K562 (cell line): ENCODE measurements at regions not wholly inside any gene's neighbourhood (a gene's known extent, or its start where the extent isn't known, plus 50 kb on each side); places are given as distances from the start of the nearest gene placed in this dataset.

Experiments
- ATAC-seq: fragments of 200-7000 bp; cut with Tn5 transposase; 3 replicates; pipeline ENCODE4 v1.9.1; 2020; ENCODE audit warnings: moderate library complexity
- BruUV-seq: library from RNA; stranded (reverse); fragments of 400-500 nt; replicated peaks from 2 replicates; lab custom pipeline; 2021; lab: Mats Ljungman, UMichigan
- CTCF ChIA-PET: fragments of 300-600 bp; formaldehyde crosslinking; extraction: SDS; loops from one replicate; lab custom pipeline; 2021; ENCODE audit warnings: low intra/inter-chr PET ratio; lab: Yijun Ruan, JAX
- POLR2A ChIA-PET: fragments of 300-600, 350-650 bp; sonication (Branson Sonifier 250); formaldehyde crosslinking; extraction: SDS; loops from one replicate; lab custom pipeline; 2021; ENCODE audit warnings: antibody characterized with exemption, inconsistent platforms; lab: Yijun Ruan, JAX
- DNase-seq, 4 experiments: peaks; one replicate each; pipeline versions ENCODE4 v3.0.0 to v3.0.0-alpha.2; 2011 to 2018; ENCODE audit warnings: low spot score in 3 of 4, mixed read lengths in 3 of 4; ENCODE audit errors: extremely low read depth in 1 of 4
- FAIRE-seq: peaks from 2 replicates; lab custom pipeline; 2011; peaks lifted over from hg19 to GRCh38; lab: Jason Lieb, UNC
- H2AFZ ChIP-seq: 2 replicates; pipeline ENCODE4 v1.6.0; 2011; ENCODE audit warnings: low read depth, low read length, control low read depth, inconsistent platforms
- H3K27ac ChIP-seq: fragments of 200-600 bp; 3 replicates; pipeline ENCODE4 v1.8.0; 2011; ENCODE audit warnings: low read depth, mild to moderate bottlenecking, control low read depth, inconsistent platforms, low read length, moderate library complexity, mixed read lengths; ENCODE audit errors: extremely low read depth
- H3K27me3 ChIP-seq, 2 experiments: fragments of 300-600 bp in 1 of 2; 2 replicates in 1 of 2; 3 replicates in 1 of 2; pipeline versions ENCODE4 v1.6.0 to v1.8.0; 2011; ENCODE audit warnings: inconsistent platforms in 2 of 2, low read length in 2 of 2, mild to moderate bottlenecking in 1 of 2, mixed read lengths in 1 of 2, moderate library complexity in 1 of 2; ENCODE audit not compliant: control insufficient read depth in 2 of 2, insufficient read depth in 2 of 2
- H3K36me3 ChIP-seq: fragments of 300-600 bp; 3 replicates; pipeline ENCODE4 v1.8.0; 2011; ENCODE audit warnings: mild to moderate bottlenecking, low read length, inconsistent platforms; ENCODE audit not compliant: control insufficient read depth, insufficient read depth
- H3K4me1 ChIP-seq, 2 experiments: fragments of 200-600 bp in 1 of 2; replicated peaks in 1 of 2; 2 replicates in 1 of 2; 3 replicates in 1 of 2; pipeline versions ENCODE4 v1.5.1 to v1.8.0; 2011; ENCODE audit warnings: inconsistent platforms in 2 of 2, low read length in 2 of 2, mild to moderate bottlenecking in 1 of 2, mixed read lengths in 1 of 2, moderate library complexity in 1 of 2; ENCODE audit not compliant: control insufficient read depth in 2 of 2, insufficient read depth in 2 of 2
- H3K4me2 ChIP-seq: 2 replicates; pipeline ENCODE4 v1.6.1; 2011; ENCODE audit warnings: low read length, control low read depth, inconsistent platforms, mixed read lengths; ENCODE audit not compliant: insufficient read depth
- H3K4me3 ChIP-seq: fragments of 200-600 bp; sonication (generic), shearing (Covaris generic); 2 replicates; pipeline ENCODE4 v1.5.1; 2016; ENCODE audit warnings: control low read depth, inconsistent platforms
- H3K79me2 ChIP-seq: fragments of 200-600 bp; 3 replicates; pipeline ENCODE4 v1.8.0; 2011; ENCODE audit warnings: low read length, inconsistent platforms; ENCODE audit not compliant: control insufficient read depth, insufficient read depth
- H3K9ac ChIP-seq, 2 experiments: 2 replicates each; pipeline versions ENCODE4 v1.6.0 to v1.6.1; 2011; ENCODE audit warnings: low read depth in 2 of 2, low read length in 2 of 2, control low read depth in 1 of 2, inconsistent platforms in 1 of 2, mild to moderate bottlenecking in 1 of 2, mixed read lengths in 1 of 2; ENCODE audit not compliant: insufficient read depth in 1 of 2
- H3K9me1 ChIP-seq: one replicate; pipeline ENCODE4 v1.6.0; 2011; ENCODE audit warnings: inconsistent platforms, mild to moderate bottlenecking, low read length, moderate library complexity; ENCODE audit not compliant: control insufficient read depth, insufficient read depth
- H3K9me3 ChIP-seq: replicated peaks from 2 replicates; pipeline ENCODE4 v1.5.1; 2011; ENCODE audit warnings: low read depth, low read length, inconsistent platforms; ENCODE audit not compliant: control insufficient read depth, insufficient read depth
- H4K20me1 ChIP-seq: replicated peaks from 2 replicates; pipeline ENCODE4 v1.6.1; 2011; ENCODE audit warnings: low read length, inconsistent platforms, mixed read lengths; ENCODE audit not compliant: control insufficient read depth, insufficient read depth
- BMI1 ChIP-seq: fragments of 150-350 bp; IDR thresholded peaks from 2 replicates; pipeline ENCODE4 v1.6.1; 2014; ENCODE audit warnings: low read length
- CCAR2 ChIP-seq: fragments of 200-400 bp; formaldehyde crosslinking; IDR thresholded peaks from 2 replicates; pipeline ENCODE4 v1.6.1; 2017; ENCODE audit warnings: mild to moderate bottlenecking, low read depth, low read length
- GATA2 ChIP-seq: sonication (generic); formaldehyde crosslinking; IDR thresholded peaks from 2 replicates; pipeline ENCODE4 v1.4.0; 2020; ENCODE audit warnings: mild to moderate bottlenecking, missing genetic modification reagents
- MNT ChIP-seq, 2 experiments: fragments of 450-650 bp; conservative IDR thresholded peaks; 2 replicates each; pipeline ENCODE4 v1.6.1; 2017; ENCODE audit warnings: mild to moderate bottlenecking in 2 of 2, moderate library complexity in 2 of 2
- WGBS: fragments of 100-300 bp; shearing (Covaris generic); methylation state at CpG from one replicate; pipeline ENCODE4 v1.1.6; 2016; ENCODE audit warnings: low coverage, mixed read lengths; ENCODE audit not compliant: insufficient coverage; ENCODE audit errors: missing lambda C conversion rate; 5-methylcytosine and 5-hydroxymethylcytosine counted together
- in situ Hi-C: fragments of 300-500 bp; cut with MboI; formaldehyde crosslinking; loops from 4 replicates; pipeline ENCODE4 v1.15.0; 2018; ENCODE audit warnings: inconsistent platforms, mixed read lengths
- intact Hi-C: fragments of 100-400 bp; cut with micrococcal nuclease; formaldehyde crosslinking; loops from 2 replicates; pipeline ENCODE4 v1.14.2; 2022
- TF ChIP-seq, protein P1 (sequence below): sonication (generic); formaldehyde crosslinking; IDR thresholded peaks from 2 replicates; pipeline ENCODE4 v1.8.0; 2022; ENCODE audit warnings: mild to moderate bottlenecking, missing genetic modification reagents

DNA sequence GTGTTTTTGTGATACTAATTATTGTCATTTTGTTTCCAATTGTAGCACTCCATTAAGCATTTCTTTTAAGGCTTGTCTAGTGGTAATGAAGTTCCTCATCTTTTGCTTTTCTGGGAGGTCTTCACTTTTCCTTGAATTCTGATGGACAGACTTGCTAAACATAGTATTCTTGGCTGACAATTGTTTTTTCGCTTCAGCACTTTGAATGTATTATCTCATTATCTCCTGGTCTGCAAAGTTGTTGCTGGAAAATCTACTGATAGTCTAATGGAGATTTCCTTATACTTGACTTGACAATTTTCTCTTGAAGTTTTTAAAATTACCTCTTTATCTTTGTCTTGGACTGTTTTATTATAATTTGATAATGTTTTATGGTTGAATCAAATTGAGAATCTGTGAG, 147.5 kb downstream of the FAM174A start:
- BruUV-seq: no TSS peak
- intact Hi-C loops: no loop called here
- Histone ChIP-seq H3K9me1 (no peaks in the 10 kb centered on the region), H3K4me2 (no peak overlapping the region), H3K36me3 (no peaks in the 10 kb centered on the region), H4K20me1 (no peaks in the 10 kb centered on the region), H3K9ac (no peak overlapping the region), H3K9me3 (no peaks in the 10 kb centered on the region; the same call in 1 of the 2 replicates), H2AFZ (no peak overlapping the region), H3K79me2 (no peaks in the 10 kb centered on the region), H3K27ac (no peak overlapping the region), H3K4me3 (no peak overlapping the region), H3K27me3 (no peaks in the 10 kb centered on the region), H3K4me1 (no peaks in the 10 kb centered on the region)
- ATAC-seq (no peak), FAIRE-seq (no peak), DNase-seq (no peak)
- TF ChIP-seq GATA2 (CRISPR knock-in tag) (no peak), BMI1 (no peak), MNT (conservative IDR thresholded peaks at IDR 0.05) (no peak), CCAR2 (no peak)
- TF ChIP-seq, protein P1, sequence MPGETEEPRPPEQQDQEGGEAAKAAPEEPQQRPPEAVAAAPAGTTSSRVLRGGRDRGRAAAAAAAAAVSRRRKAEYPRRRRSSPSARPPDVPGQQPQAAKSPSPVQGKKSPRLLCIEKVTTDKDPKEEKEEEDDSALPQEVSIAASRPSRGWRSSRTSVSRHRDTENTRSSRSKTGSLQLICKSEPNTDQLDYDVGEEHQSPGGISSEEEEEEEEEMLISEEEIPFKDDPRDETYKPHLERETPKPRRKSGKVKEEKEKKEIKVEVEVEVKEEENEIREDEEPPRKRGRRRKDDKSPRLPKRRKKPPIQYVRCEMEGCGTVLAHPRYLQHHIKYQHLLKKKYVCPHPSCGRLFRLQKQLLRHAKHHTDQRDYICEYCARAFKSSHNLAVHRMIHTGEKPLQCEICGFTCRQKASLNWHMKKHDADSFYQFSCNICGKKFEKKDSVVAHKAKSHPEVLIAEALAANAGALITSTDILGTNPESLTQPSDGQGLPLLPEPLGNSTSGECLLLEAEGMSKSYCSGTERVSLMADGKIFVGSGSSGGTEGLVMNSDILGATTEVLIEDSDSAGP: no peak
- CTCF ChIA-PET: no interaction called here
- in situ Hi-C loops: no loop called here
- WGBS: 0% methylated on average over 1 of the region's 1 CpG
- POLR2A ChIA-PET: no interaction called here
